ENCODE measurements at regions not wholly inside any gene's neighbourhood (a gene's known extent, or its start where the extent isn't known, plus 50 kb on each side); places are given as distances from the start of the nearest gene placed in this dataset.

GRCh38 chr2:8289111-8289510 is 392.7 kb upstream of the ID2 start:
- whole genome bisulfite sequencing (ENCODE audit: extremely low coverage, insufficient coverage, insufficient read length): no CpG with 5 or more reads among the region's 4 CpGs
- H3K27me3 ChIP-seq (ENCODE audit: insufficient read depth, low read length): no peaks in the 10 kb centered on the region
- no peak overlapping the region for H4K12ac ChIP-seq (ENCODE audit: low read depth, low read length)
- H3K4me3 ChIP-seq (ENCODE audit: low read depth, low read length): no peak overlapping the region
- no peak overlapping the region for H3K23ac ChIP-seq (ENCODE audit: low read length)
- H3K79me1 ChIP-seq (ENCODE audit: low read length): no peaks in the 10 kb centered on the region
- no peak overlapping the region for H2AFZ ChIP-seq (ENCODE audit: insufficient read depth, low read length, poor library complexity)
- no peak overlapping the region for H4K91ac ChIP-seq (ENCODE audit: low read depth, low read length)
- no peak overlapping the region for H4K8ac ChIP-seq (ENCODE audit: low read depth, low read length)
- no peaks in the 10 kb centered on the region for H3K79me2 ChIP-seq (ENCODE audit: control insufficient read depth, insufficient read depth, low read length, poor library complexity)
- H3K36me3 ChIP-seq (ENCODE audit: control insufficient read depth in 1 of 2, insufficient read depth in 2 of 2, low read length in 2 of 2): no peaks in the 10 kb centered on the region
- no peak overlapping the region for H3K4me2 ChIP-seq (ENCODE audit: low read length)
- no peaks in the 10 kb centered on the region for H3K4me1 ChIP-seq (ENCODE audit: control insufficient read depth in 1 of 2, insufficient read depth in 2 of 2, low read length in 2 of 2)
- no peak overlapping the region for H2BK120ac ChIP-seq (ENCODE audit: insufficient read depth, low read length, poor library complexity)
- no peak for DNase-seq
- no peak overlapping the region for H3K18ac ChIP-seq (ENCODE audit: low read length)
- H2AK5ac ChIP-seq (ENCODE audit: low read length): no peak overlapping the region
- no peak overlapping the region for H3K27ac ChIP-seq (ENCODE audit: low read depth, low read length)
- H3K14ac ChIP-seq (ENCODE audit: low read length): no peak overlapping the region
- H2BK12ac ChIP-seq (ENCODE audit: low read length): no peak overlapping the region
- H3K4ac ChIP-seq (ENCODE audit: low read depth, low read length): no peak overlapping the region
- H2BK5ac ChIP-seq (ENCODE audit: low read depth, low read length, poor library complexity): no peak overlapping the region
- no peaks in the 10 kb centered on the region for H3K9me3 ChIP-seq (ENCODE audit: insufficient read depth, low read depth, low read length)
- no peak overlapping the region for H3K9ac ChIP-seq (ENCODE audit: low read length)

- H3K4me1 ChIP-seq (ENCODE audit: control insufficient read depth in 1 of 2, insufficient read depth in 2 of 2, low read length in 2 of 2): no peaks in the 10 kb centered on the region
- no CpG with 5 or more reads among the region's 9 CpGs for WGBS (ENCODE audit: extremely low coverage, insufficient coverage, insufficient read length)
- no peak overlapping the region for H3K27ac ChIP-seq (ENCODE audit: low read depth, low read length)
- H3K79me2 ChIP-seq (ENCODE audit: control insufficient read depth, insufficient read depth, low read length, poor library complexity): no peaks in the 10 kb centered on the region
- no peak overlapping the region for H3K18ac ChIP-seq (ENCODE audit: low read length)
- H2AFZ ChIP-seq (ENCODE audit: insufficient read depth, low read length, poor library complexity): no peak overlapping the region
- no peak overlapping the region for H4K8ac ChIP-seq (ENCODE audit: low read depth, low read length)
- H2BK12ac ChIP-seq (ENCODE audit: low read length): no peak overlapping the region
- H2BK5ac ChIP-seq (ENCODE audit: low read depth, low read length, poor library complexity): no peak overlapping the region
- H2AK5ac ChIP-seq (ENCODE audit: low read length): no peak overlapping the region
- no peak overlapping the region for H3K14ac ChIP-seq (ENCODE audit: low read length)
- no peak overlapping the region for H3K9ac ChIP-seq (ENCODE audit: low read length)
- H3K9me3 ChIP-seq (ENCODE audit: insufficient read depth, low read depth, low read length): no peaks in the 10 kb centered on the region
- no peak overlapping the region for H2BK120ac ChIP-seq (ENCODE audit: insufficient read depth, low read length, poor library complexity)
- no peak overlapping the region for H3K4me3 ChIP-seq (ENCODE audit: low read depth, low read length)
- no peak overlapping the region for H4K12ac ChIP-seq (ENCODE audit: low read depth, low read length)
- DNase-seq: no peak
- no peak overlapping the region for H3K23ac ChIP-seq (ENCODE audit: low read length)
- H3K4me2 ChIP-seq (ENCODE audit: low read length): no peak overlapping the region
- H3K27me3 ChIP-seq (ENCODE audit: insufficient read depth, low read length): no peaks in the 10 kb centered on the region
- H3K4ac ChIP-seq (ENCODE audit: low read depth, low read length): no peak overlapping the region
- H3K79me1 ChIP-seq (ENCODE audit: low read length): no peaks in the 10 kb centered on the region
- no peak overlapping the region for H4K91ac ChIP-seq (ENCODE audit: low read depth, low read length)
- no peaks in the 10 kb centered on the region for H3K36me3 ChIP-seq (ENCODE audit: control insufficient read depth in 1 of 2, insufficient read depth in 2 of 2, low read length in 2 of 2)
Observed at GRCh38 chr2:8290771-8291352, 391.0 kb upstream of the ID2 start.

GRCh38 chr2:8296306-8296705 is 385.6 kb upstream of the ID2 start:
- Histone ChIP-seq H3K27ac (ENCODE audit: low read depth, low read length) (no peak overlapping the region), H3K18ac (ENCODE audit: low read length) (no peak overlapping the region), H2AK5ac (ENCODE audit: low read length) (no peak overlapping the region), H2BK12ac (ENCODE audit: low read length) (no peak overlapping the region), H3K36me3 (ENCODE audit: control insufficient read depth in 1 of 2, insufficient read depth in 2 of 2, low read length in 2 of 2) (no peaks in the 10 kb centered on the region), H3K79me1 (ENCODE audit: low read length) (no peaks in the 10 kb centered on the region), H2BK5ac (ENCODE audit: low read depth, low read length, poor library complexity) (no peak overlapping the region), H4K12ac (ENCODE audit: low read depth, low read length) (no peak overlapping the region), H3K4me1 (ENCODE audit: control insufficient read depth in 1 of 2, insufficient read depth in 2 of 2, low read length in 2 of 2) (no peaks in the 10 kb centered on the region), H2AFZ (ENCODE audit: insufficient read depth, low read length, poor library complexity) (no peak overlapping the region), H3K4me3 (ENCODE audit: low read depth, low read length) (no peak overlapping the region), H3K79me2 (ENCODE audit: control insufficient read depth, insufficient read depth, low read length, poor library complexity) (no peaks in the 10 kb centered on the region), H2BK120ac (ENCODE audit: insufficient read depth, low read length, poor library complexity) (no peak overlapping the region), H3K23ac (ENCODE audit: low read length) (no peak overlapping the region), H3K4ac (ENCODE audit: low read depth, low read length) (no peak overlapping the region), H3K9ac (ENCODE audit: low read length) (no peak overlapping the region), H3K4me2 (ENCODE audit: low read length) (no peak overlapping the region), H3K14ac (ENCODE audit: low read length) (no peak overlapping the region), H3K27me3 (ENCODE audit: insufficient read depth, low read length) (no peaks in the 10 kb centered on the region), H4K91ac (ENCODE audit: low read depth, low read length) (no peak overlapping the region), H3K9me3 (ENCODE audit: insufficient read depth, low read depth, low read length) (no peaks in the 10 kb centered on the region), H4K8ac (ENCODE audit: low read depth, low read length) (no peak overlapping the region)
- no peak for DNase-seq
- no CpG with 5 or more reads among the region's 4 CpGs for WGBS (ENCODE audit: extremely low coverage, insufficient coverage, insufficient read length)

GRCh38 chr2:8297376-8298231 is 384.3 kb upstream of the ID2 start:
- H4K8ac ChIP-seq (ENCODE audit: low read depth, low read length): no peak overlapping the region
- no peaks in the 10 kb centered on the region for H3K79me2 ChIP-seq (ENCODE audit: control insufficient read depth, insufficient read depth, low read length, poor library complexity)
- H2AFZ ChIP-seq (ENCODE audit: insufficient read depth, low read length, poor library complexity): no peak overlapping the region
- WGBS (ENCODE audit: extremely low coverage, insufficient coverage, insufficient read length): no CpG with 5 or more reads among the region's 8 CpGs
- H4K91ac ChIP-seq (ENCODE audit: low read depth, low read length): no peak overlapping the region
- H4K12ac ChIP-seq (ENCODE audit: low read depth, low read length): no peak overlapping the region
- H2BK12ac ChIP-seq (ENCODE audit: low read length): no peak overlapping the region
- H3K4ac ChIP-seq (ENCODE audit: low read depth, low read length): no peak overlapping the region
- no peak overlapping the region for H3K4me3 ChIP-seq (ENCODE audit: low read depth, low read length)
- no peak overlapping the region for H2BK120ac ChIP-seq (ENCODE audit: insufficient read depth, low read length, poor library complexity)
- no peaks in the 10 kb centered on the region for H3K4me1 ChIP-seq (ENCODE audit: control insufficient read depth in 1 of 2, insufficient read depth in 2 of 2, low read length in 2 of 2)
- no peak overlapping the region for H2BK5ac ChIP-seq (ENCODE audit: low read depth, low read length, poor library complexity)
- H3K9me3 ChIP-seq (ENCODE audit: insufficient read depth, low read depth, low read length): no peaks in the 10 kb centered on the region
- no peaks in the 10 kb centered on the region for H3K79me1 ChIP-seq (ENCODE audit: low read length)
- H3K14ac ChIP-seq (ENCODE audit: low read length): no peak overlapping the region
- H3K18ac ChIP-seq (ENCODE audit: low read length): no peak overlapping the region
- no peak overlapping the region for H3K27ac ChIP-seq (ENCODE audit: low read depth, low read length)
- no peak overlapping the region for H3K4me2 ChIP-seq (ENCODE audit: low read length)
- no peak for DNase-seq
- H3K9ac ChIP-seq (ENCODE audit: low read length): no peak overlapping the region
- no peaks in the 10 kb centered on the region for H3K36me3 ChIP-seq (ENCODE audit: control insufficient read depth in 1 of 2, insufficient read depth in 2 of 2, low read length in 2 of 2)
- H3K27me3 ChIP-seq (ENCODE audit: insufficient read depth, low read length): no peaks in the 10 kb centered on the region
- no peak overlapping the region for H3K23ac ChIP-seq (ENCODE audit: low read length)
- no peak overlapping the region for H2AK5ac ChIP-seq (ENCODE audit: low read length)

All from trophoblast cell (in vitro differentiated cells and primary cell).